GM13976 (cell line): ENCODE measurements at regions not wholly inside any gene's neighbourhood (a gene's known extent, or its start where the extent isn't known, plus 50 kb on each side); places are given as distances from the start of the nearest gene placed in this dataset.

Source experiments
- DNase-seq: peaks from one replicate; pipeline ENCODE4 v3.0.0; 2012; ENCODE audit warnings: low spot score
- in situ Hi-C: fragments of 300-500 bp; cut with MboI; formaldehyde crosslinking; loops from one replicate; pipeline ENCODE4 v1.12.0; 2022; ENCODE audit warnings: low sequenced_read_pairs, mixed read lengths, inconsistent platforms; ENCODE audit not compliant: unreplicated experiment
- TF ChIP-seq, protein P1 (sequence below): IDR thresholded peaks from 2 replicates; pipeline ENCODE4 v1.5.1; 2012; ENCODE audit warnings: borderline replicate concordance, mild to moderate bottlenecking; ENCODE audit not compliant: insufficient read depth; ENCODE audit errors: extremely low read depth, missing control alignments, control extremely low read depth

GRCh38 chr10:31754803-31755624 is 173.6 kb downstream of the ARHGAP12 start:
- in situ Hi-C loops: no loop called here

GRCh38 chr10:31753681-31754080 is 174.9 kb downstream of the ARHGAP12 start:
- DNase-seq: no peak
- TF ChIP-seq, protein P1, sequence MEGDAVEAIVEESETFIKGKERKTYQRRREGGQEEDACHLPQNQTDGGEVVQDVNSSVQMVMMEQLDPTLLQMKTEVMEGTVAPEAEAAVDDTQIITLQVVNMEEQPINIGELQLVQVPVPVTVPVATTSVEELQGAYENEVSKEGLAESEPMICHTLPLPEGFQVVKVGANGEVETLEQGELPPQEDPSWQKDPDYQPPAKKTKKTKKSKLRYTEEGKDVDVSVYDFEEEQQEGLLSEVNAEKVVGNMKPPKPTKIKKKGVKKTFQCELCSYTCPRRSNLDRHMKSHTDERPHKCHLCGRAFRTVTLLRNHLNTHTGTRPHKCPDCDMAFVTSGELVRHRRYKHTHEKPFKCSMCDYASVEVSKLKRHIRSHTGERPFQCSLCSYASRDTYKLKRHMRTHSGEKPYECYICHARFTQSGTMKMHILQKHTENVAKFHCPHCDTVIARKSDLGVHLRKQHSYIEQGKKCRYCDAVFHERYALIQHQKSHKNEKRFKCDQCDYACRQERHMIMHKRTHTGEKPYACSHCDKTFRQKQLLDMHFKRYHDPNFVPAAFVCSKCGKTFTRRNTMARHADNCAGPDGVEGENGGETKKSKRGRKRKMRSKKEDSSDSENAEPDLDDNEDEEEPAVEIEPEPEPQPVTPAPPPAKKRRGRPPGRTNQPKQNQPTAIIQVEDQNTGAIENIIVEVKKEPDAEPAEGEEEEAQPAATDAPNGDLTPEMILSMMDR: no peak
- in situ Hi-C loops: no loop called here

More at GRCh38 chr10:31754803-31755624, 173.6 kb downstream of the ARHGAP12 start:
- no peak for DNase-seq
- TF ChIP-seq, protein P1: no peak

- in situ Hi-C loops: no loop called here
- TF ChIP-seq, protein P1: no peak
- no peak for DNase-seq
Measured at GRCh38 chr10:31752170-31752569, 176.5 kb downstream of the ARHGAP12 start.

DNA sequence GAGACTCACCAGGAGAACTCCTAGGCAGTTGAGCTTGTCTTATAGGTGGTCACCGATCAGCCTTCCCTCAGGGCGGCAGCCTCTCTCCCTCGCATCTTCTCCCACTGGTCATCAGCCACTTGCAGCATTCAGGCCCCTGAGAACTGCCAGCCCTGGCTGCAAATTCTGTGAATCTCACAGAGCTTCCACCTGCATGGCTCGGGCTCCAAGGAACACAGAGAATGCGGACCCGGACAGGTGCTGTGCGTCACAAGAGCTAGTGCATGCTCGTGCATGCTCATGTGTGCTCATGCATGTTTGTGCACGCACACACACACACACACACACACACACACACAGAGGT is 176.9 kb downstream of the ARHGAP12 start:
- DNase-seq: no peak
- TF ChIP-seq, protein P1: no peak
- in situ Hi-C loops: no loop called here

DNA sequence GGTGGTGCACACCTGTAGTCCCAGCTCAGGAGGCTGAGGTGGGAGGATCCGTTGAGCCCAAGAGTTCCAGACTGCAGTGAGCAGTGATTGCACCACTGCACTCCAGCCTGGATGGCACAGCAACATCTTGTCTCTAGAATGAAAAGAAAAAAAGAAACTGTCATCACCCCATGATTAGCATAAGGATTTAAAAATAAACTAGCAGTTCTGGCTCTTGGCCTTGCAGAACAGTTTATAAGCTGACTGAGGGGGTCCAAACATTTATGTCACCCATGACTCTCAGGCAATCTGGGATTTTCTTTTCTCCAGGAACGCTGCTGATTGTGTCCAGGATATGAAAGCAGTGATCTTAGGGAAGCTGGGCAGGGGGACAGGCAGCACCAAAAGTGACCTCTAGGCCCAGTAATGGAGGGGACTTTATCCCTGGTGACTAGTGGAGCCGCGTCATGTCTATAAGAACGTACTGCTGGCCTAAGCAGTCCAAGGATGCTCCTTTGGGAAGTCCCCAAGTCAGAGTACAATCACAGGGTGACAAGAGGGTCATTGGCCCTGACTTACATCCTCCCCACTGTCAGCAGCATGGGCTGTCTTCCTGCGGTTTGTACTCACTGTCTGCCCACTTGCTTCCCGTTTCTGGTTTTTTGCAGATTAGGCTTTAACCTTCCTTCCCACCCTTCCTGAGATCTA is 177.4 kb downstream of the ARHGAP12 start:
- no peak for DNase-seq
- in situ Hi-C loops: no loop called here
- TF ChIP-seq, protein P1: no peak

DNA sequence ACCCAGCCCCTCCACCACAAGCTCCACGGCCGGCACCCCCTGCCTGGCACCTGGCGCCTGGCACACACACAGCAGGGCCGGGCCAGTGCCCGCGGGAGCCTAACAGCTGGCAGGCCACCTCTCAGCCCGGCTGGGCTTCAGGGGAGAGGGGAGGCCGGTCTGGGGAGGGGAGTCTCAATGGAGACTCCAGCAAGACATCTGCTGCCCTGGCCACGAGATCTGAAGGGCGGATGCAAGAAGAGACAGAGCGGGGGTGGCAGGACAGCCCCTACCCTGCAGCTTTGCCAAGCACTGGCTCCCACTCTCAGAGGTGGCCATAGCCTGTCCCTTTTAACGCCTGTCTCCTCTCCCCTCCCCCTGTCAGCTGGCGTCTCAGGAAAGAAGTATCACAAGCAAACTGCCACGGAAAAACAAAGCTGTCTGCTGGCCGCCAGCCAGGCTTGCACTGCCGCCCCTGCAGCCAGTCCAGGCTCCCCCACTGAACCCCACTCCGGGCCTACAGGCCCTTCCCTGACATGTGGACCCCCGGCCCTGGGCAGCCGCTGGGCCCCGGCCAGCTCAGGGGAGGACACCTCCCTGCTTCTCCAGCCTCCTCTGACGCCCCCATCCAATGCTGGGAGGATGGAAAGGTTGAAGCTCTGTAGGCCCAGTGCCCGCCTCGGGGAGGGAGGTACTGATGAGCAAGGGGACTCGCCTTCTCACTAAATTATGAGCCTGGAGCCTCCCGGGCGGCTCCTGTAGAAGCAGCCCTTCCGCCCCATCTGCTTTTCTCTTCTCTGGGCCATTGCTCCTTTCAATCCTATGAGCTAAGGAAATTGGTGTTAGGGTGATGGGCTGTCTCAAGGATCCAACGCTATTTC is 178.4 kb downstream of the ARHGAP12 start:
- in situ Hi-C loops: no loop called here
- no peak for DNase-seq
- TF ChIP-seq, protein P1: no peak
